GM18498 (cell line): ENCODE measurements at regions not wholly inside any gene's neighbourhood (a gene's known extent, or its start where the extent isn't known, plus 50 kb on each side); places are given as distances from the start of the nearest gene placed in this dataset.

ENCODE experiments used
- ATAC-seq: cut with Tn5 transposase; IDR thresholded peaks from one replicate; pipeline ENCODE4 v1.9.1; 2021; ENCODE audit warnings: mild to moderate bottlenecking, moderate library complexity; ENCODE audit not compliant: unreplicated experiment

- ATAC-seq, result no peak
Observed at GRCh38 chr21:33155005-33155404, 74.7 kb upstream of the IFNAR2 start.

- no peak for ATAC-seq
Observed at GRCh38 chr21:33155422-33155821, 74.3 kb upstream of the IFNAR2 start.

- ATAC-seq, result no peak
Observed at GRCh38 chr21:33157303-33157702, 72.4 kb upstream of the IFNAR2 start.

DNA sequence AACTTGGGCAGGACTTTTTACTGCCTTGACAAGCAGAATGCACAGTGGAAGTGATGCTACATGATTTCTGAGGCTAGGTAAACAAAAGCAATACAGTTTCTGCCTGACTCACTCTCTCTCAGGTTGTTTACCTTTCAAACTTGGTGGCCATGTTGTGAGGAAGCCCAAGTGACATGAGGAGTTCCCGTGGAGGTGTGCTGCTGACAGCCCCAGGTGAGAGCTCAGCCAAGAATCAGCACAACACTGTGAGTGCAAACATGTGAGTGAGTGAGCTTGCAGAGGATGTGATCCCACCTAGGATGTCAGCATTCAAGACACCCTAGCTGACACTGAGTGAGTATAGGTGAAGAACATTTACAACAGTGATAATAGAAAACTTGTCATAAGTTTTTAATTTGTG is 71.1 kb upstream of the IFNAR2 start:
- no peak for ATAC-seq

- ATAC-seq, result no peak
Observed at GRCh38 chr21:33162436-33162951, 67.2 kb upstream of the IFNAR2 start.

DNA sequence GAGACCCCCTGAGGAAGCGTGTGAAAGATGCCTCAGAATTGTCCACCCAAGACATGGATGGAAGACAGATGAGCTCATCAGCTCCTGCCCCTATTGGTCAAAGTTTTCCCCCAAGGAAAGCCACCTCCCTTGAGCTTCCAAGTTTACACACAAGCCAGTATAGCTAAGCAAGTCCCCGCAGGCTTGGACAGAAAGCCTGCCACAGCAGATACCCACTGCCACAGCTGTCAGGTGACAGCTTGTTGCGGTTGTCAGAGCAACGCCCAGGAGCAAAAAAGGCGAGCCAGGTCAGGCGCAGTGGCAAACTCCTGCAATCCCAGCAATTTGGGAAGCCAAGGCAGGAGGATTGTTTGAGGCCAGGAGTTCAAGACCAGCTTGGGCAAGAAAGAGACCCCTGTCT is 60.9 kb upstream of the IFNAR2 start:
- ATAC-seq, result no peak

- ATAC-seq, result no peak
Observed at GRCh38 chr21:33169359-33169758, 60.4 kb upstream of the IFNAR2 start.

GRCh38 chr21:33171616-33172169 is 58.0 kb upstream of the IFNAR2 start:
- ATAC-seq, result no peak

GRCh38 chr21:33174756-33175155 is 55.0 kb upstream of the IFNAR2 start:
- ATAC-seq, result no peak
